ENCODE measurements at regions not wholly inside any gene's neighbourhood (a gene's known extent, or its start where the extent isn't known, plus 50 kb on each side); places are given as distances from the start of the nearest gene placed in this dataset.
A peak's percentile ranks its signal among the peaks of the same experiment; 100 is the strongest.

DNA sequence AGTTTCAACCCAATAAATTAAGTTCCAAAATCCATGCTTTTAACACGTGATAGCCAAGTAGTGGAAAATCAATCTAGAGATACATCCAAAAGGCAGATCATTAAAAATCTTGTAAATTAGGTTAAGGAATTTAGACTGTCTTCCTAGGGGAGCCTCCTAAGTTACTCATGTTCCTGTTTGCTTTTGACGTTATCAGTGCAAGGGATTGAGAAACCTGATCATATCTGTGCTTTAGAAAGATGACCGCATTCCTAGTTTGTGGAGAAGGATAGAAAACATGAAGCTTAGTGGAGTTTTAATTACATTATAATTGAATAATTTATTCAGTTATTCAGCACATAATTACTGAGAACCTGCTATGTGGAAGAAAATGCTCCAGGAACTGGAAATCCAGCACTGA, 251.0 kb upstream of the ARGLU1 start:
- 94% methylated on average over 3 of the region's 3 CpGs for WGBS
- no peak overlapping the region for H3K4me3 ChIP-seq (ENCODE audit: low read length in 2 of 2)
- H3K9me3 ChIP-seq (ENCODE audit: control insufficient read depth in 2 of 2, insufficient read depth in 1 of 2, low read length in 1 of 2) = no peaks in the 10 kb centered on the region
- no peaks in the 10 kb centered on the region for H3K36me3 ChIP-seq (ENCODE audit: control insufficient read depth in 2 of 2, insufficient read depth in 2 of 2, low read length in 1 of 2)
- H3K27ac ChIP-seq (ENCODE audit: low read depth in 1 of 2, low read length in 1 of 2) = no peak overlapping the region
- no peaks in the 10 kb centered on the region for H3K27me3 ChIP-seq (ENCODE audit: control insufficient read depth in 2 of 2, insufficient read depth in 1 of 2, low read length in 1 of 2)
- DNase-seq (ENCODE audit: low read depth in 6 of 9, low spot score in 9 of 9) = no peak
- no peaks in the 10 kb centered on the region for H3K4me1 ChIP-seq (ENCODE audit: control insufficient read depth in 2 of 2, insufficient read depth in 2 of 2, low read length in 2 of 2)

DNA sequence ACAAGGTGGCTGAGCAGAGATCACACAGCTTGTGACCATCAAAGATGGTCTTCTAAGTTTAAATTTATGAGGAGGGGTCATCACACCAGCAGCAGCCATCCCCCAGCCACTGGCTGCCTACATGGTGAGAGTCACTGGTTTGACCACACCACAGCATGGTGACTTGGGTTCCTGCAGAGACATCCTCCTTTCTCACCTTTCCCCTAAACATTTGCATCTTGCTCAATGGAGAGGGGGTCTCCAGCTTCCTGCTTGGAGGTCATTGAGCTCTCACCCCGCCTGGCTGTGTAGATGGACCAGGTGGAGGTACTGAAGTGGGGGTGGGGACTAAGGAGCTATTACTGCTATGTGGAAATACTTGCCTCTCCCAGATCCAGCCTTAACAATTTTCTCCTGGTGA, 247.6 kb upstream of the ARGLU1 start:
- no peak overlapping the region for H3K27ac ChIP-seq (ENCODE audit: low read depth in 1 of 2, low read length in 1 of 2)
- DNase-seq (ENCODE audit: low read depth in 6 of 9, low spot score in 9 of 9) = no peak
- WGBS = 77% methylated on average over 1 of the region's 1 CpG
- H3K9me3 ChIP-seq (ENCODE audit: control insufficient read depth in 2 of 2, insufficient read depth in 1 of 2, low read length in 1 of 2) = no peaks in the 10 kb centered on the region
- H3K27me3 ChIP-seq (ENCODE audit: control insufficient read depth in 2 of 2, insufficient read depth in 1 of 2, low read length in 1 of 2) = no peaks in the 10 kb centered on the region
- H3K4me1 ChIP-seq (ENCODE audit: control insufficient read depth in 2 of 2, insufficient read depth in 2 of 2, low read length in 2 of 2) = no peaks in the 10 kb centered on the region
- H3K36me3 ChIP-seq (ENCODE audit: control insufficient read depth in 2 of 2, insufficient read depth in 2 of 2, low read length in 1 of 2) = no peaks in the 10 kb centered on the region
- H3K4me3 ChIP-seq (ENCODE audit: low read length in 2 of 2) = no peak overlapping the region

DNA sequence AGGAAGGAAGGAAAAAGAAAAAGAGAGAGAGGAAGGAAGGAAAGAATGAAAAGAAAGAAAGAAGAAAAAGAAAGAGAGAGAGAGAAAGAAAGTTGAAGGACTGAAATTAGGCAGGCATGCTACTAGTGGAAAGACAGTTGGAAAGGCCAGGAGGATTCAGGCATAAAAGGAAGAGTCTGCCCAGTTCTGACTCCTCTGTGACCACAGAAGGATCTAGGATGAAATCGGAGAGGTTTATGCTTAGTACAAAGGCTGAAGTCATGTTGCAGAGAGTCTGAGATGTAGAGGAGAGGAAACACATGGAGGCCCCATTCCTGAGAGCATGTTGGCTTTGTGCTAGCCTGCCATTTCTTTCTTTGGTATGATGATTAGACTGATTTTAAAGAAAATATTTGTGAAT, 246.5 kb upstream of the ARGLU1 start:
- Histone ChIP-seq H3K27me3 (ENCODE audit: control insufficient read depth in 2 of 2, insufficient read depth in 1 of 2, low read length in 1 of 2) (no peaks in the 10 kb centered on the region), H3K4me1 (ENCODE audit: control insufficient read depth in 2 of 2, insufficient read depth in 2 of 2, low read length in 2 of 2) (no peaks in the 10 kb centered on the region), H3K36me3 (ENCODE audit: control insufficient read depth in 2 of 2, insufficient read depth in 2 of 2, low read length in 1 of 2) (no peaks in the 10 kb centered on the region), H3K9me3 (ENCODE audit: control insufficient read depth in 2 of 2, insufficient read depth in 1 of 2, low read length in 1 of 2) (no peaks in the 10 kb centered on the region), H3K27ac (ENCODE audit: low read depth in 1 of 2, low read length in 1 of 2) (no peak overlapping the region), H3K4me3 (ENCODE audit: low read length in 2 of 2) (no peak overlapping the region)
- no peak for DNase-seq (ENCODE audit: low read depth in 6 of 9, low spot score in 9 of 9)
- WGBS = 28% methylated on average over 1 of the region's 1 CpG

DNA sequence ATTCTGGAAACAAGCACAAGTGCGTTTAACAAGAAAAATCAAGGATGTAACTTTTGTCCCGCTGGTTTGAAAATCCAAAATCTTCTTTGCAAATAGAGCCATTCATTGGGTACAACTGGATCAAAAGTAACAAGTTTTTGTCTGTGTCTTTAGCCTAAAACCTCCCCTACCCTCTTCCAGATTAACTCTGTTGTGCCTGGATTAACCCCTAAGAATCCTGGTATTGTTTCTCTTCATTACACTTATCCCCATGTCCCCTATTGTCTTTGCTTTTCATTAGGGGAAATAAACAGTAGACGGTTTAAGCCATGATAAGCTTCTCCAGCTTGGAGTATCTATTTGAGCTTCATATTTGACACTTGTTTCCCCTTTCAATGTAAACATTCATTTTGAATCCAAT, 242.1 kb upstream of the ARGLU1 start:
- Histone ChIP-seq H3K9me3 (ENCODE audit: control insufficient read depth in 2 of 2, insufficient read depth in 1 of 2, low read length in 1 of 2) (no peaks in the 10 kb centered on the region), H3K4me1 (ENCODE audit: control insufficient read depth in 2 of 2, insufficient read depth in 2 of 2, low read length in 2 of 2) (no peaks in the 10 kb centered on the region), H3K27ac (ENCODE audit: low read depth in 1 of 2, low read length in 1 of 2) (no peak overlapping the region), H3K36me3 (ENCODE audit: control insufficient read depth in 2 of 2, insufficient read depth in 2 of 2, low read length in 1 of 2) (no peaks in the 10 kb centered on the region), H3K4me3 (ENCODE audit: low read length in 2 of 2) (no peak overlapping the region), H3K27me3 (ENCODE audit: control insufficient read depth in 2 of 2, insufficient read depth in 1 of 2, low read length in 1 of 2) (no peaks in the 10 kb centered on the region)
- no peak for DNase-seq (ENCODE audit: low read depth in 6 of 9, low spot score in 9 of 9)
- 95% methylated on average over 3 of the region's 3 CpGs for WGBS

DNA sequence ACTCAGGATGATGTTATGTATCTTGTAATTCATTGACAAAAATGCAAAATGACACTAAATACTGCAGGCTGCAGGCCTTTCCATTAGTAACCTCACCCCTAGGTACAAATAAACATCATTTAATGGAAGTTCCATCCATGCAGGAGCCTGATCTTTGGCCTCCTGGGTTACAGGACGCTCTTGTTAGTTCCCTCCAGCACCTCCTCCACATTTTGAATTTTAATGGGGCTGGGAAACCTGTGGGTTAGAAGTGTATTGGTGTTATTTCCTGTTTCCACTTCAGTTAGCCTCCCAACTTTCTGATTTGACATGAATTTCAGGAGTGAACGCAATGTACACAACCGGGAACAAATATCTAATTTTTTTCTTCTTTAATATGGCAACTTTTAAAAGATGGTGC, 237.1 kb upstream of the ARGLU1 start:
- no peaks in the 10 kb centered on the region for H3K4me1 ChIP-seq (ENCODE audit: control insufficient read depth in 2 of 2, insufficient read depth in 2 of 2, low read length in 2 of 2)
- H3K27me3 ChIP-seq (ENCODE audit: control insufficient read depth in 2 of 2, insufficient read depth in 1 of 2, low read length in 1 of 2) = no peaks in the 10 kb centered on the region
- no peak for DNase-seq (ENCODE audit: low read depth in 6 of 9, low spot score in 9 of 9)
- H3K9me3 ChIP-seq (ENCODE audit: control insufficient read depth in 2 of 2, insufficient read depth in 1 of 2, low read length in 1 of 2) = no peaks in the 10 kb centered on the region
- no peak overlapping the region for H3K4me3 ChIP-seq (ENCODE audit: low read length in 2 of 2)
- no peak overlapping the region for H3K27ac ChIP-seq (ENCODE audit: low read depth in 1 of 2, low read length in 1 of 2)
- no peaks in the 10 kb centered on the region for H3K36me3 ChIP-seq (ENCODE audit: control insufficient read depth in 2 of 2, insufficient read depth in 2 of 2, low read length in 1 of 2)
- WGBS = 90% methylated on average over 3 of the region's 3 CpGs

DNA sequence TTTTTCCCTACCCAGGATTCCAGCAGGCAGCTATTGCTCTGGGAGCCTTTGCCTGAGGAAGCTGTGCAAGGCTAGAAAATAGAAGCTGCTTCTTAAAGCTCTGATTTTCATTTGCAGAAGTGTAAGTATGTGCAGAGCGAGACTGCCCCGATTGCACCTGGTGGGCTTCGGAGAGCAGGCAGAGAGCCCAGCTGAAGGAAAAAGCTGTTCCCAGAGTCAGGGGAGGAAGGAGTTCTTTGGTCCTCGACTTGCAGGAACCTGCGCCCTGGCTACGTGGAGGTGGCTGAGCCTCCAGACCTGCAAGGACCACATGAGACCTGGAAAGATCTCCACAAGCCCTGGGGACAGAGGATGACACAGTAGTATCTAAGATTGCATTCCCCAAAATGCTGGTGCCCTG, 235.0 kb upstream of the ARGLU1 start:
- 92% methylated on average over 6 of the region's 6 CpGs for WGBS
- H3K4me3 ChIP-seq (ENCODE audit: low read length in 2 of 2) = no peak overlapping the region
- H3K9me3 ChIP-seq (ENCODE audit: control insufficient read depth in 2 of 2, insufficient read depth in 1 of 2, low read length in 1 of 2) = peaks cover 0 to 2% of the 10 kb centered on the region in 2 donors
- no peak overlapping the region for H3K27ac ChIP-seq (ENCODE audit: low read depth in 1 of 2, low read length in 1 of 2)
- no peaks in the 10 kb centered on the region for H3K36me3 ChIP-seq (ENCODE audit: control insufficient read depth in 2 of 2, insufficient read depth in 2 of 2, low read length in 1 of 2)
- DNase-seq (ENCODE audit: low read depth in 6 of 9, low spot score in 9 of 9) = no peak
- no peaks in the 10 kb centered on the region for H3K4me1 ChIP-seq (ENCODE audit: control insufficient read depth in 2 of 2, insufficient read depth in 2 of 2, low read length in 2 of 2)
- H3K27me3 ChIP-seq (ENCODE audit: control insufficient read depth in 2 of 2, insufficient read depth in 1 of 2, low read length in 1 of 2) = no peaks in the 10 kb centered on the region

DNA sequence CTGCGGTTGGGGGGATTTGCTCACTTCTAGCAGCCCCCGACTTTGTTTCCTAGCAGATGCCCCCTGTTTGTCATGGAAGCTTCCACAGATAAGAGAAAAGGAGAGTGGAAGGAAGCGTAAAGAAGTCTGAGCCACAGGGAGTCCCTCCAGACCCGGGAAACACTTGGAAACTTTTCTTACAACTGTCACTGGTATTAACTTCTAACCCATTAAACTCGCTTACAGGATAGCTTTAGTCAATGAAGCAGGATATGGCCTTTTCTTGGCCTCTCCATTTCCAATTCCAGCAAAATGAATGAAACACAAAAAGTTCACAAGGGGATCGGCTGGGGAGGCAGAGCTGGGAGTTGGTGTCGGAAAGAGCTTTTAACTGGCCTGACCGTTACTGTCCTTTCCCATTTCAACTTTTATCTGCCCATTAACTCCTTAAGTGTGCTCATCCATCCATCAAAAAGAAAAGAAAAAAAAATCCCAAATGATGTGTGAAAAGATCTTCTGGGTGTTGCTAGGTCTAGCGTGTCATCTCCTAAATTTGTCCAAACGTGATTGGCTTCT, 231.9 kb upstream of the ARGLU1 start:
- WGBS = 85% methylated on average over 10 of the region's 10 CpGs
- H3K4me1 ChIP-seq (ENCODE audit: control insufficient read depth in 2 of 2, insufficient read depth in 2 of 2, low read length in 2 of 2) = no peaks in the 10 kb centered on the region
- no peak for DNase-seq (ENCODE audit: low read depth in 6 of 9, low spot score in 9 of 9)
- no peak overlapping the region for H3K4me3 ChIP-seq (ENCODE audit: low read length in 2 of 2)
- H3K27ac ChIP-seq (ENCODE audit: low read depth in 1 of 2, low read length in 1 of 2) = no peak overlapping the region
- H3K36me3 ChIP-seq (ENCODE audit: control insufficient read depth in 2 of 2, insufficient read depth in 2 of 2, low read length in 1 of 2) = no peaks in the 10 kb centered on the region
- H3K27me3 ChIP-seq (ENCODE audit: control insufficient read depth in 2 of 2, insufficient read depth in 1 of 2, low read length in 1 of 2) = no peaks in the 10 kb centered on the region
- peaks cover 0 to 3% of the 10 kb centered on the region in 2 donors for H3K9me3 ChIP-seq (ENCODE audit: control insufficient read depth in 2 of 2, insufficient read depth in 1 of 2, low read length in 1 of 2)

DNA sequence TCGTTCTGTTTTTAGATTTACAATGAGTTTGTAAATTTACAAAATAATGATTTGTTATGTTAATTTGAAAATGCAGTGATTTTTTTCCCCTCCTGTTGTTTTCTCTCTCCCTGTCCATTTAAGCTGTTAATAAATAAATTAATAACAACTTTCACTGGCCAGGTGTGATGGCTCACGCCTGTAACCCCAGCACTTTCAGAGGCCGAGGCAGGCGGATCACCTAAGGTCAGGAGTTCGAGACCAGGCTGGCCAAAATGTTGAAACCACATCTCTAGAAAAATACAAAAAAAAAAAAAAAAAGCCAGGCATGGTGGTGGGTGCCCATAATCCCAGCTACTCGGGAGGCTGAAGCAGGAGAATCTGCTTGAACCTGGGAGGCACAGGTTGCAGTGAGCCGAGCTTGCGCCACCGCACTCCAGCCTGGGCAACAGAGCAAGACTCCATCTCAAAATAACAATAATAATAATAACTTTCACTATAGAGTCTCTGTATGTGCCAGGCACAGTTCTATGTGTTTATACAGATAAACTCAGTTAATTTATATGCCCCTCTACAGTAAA, 229.2 kb upstream of the ARGLU1 start:
- no peaks in the 10 kb centered on the region for H3K4me1 ChIP-seq (ENCODE audit: control insufficient read depth in 2 of 2, insufficient read depth in 2 of 2, low read length in 2 of 2)
- no peaks in the 10 kb centered on the region for H3K36me3 ChIP-seq (ENCODE audit: control insufficient read depth in 2 of 2, insufficient read depth in 2 of 2, low read length in 1 of 2)
- 94% methylated on average over 9 of the region's 9 CpGs for WGBS
- no peak for DNase-seq (ENCODE audit: low read depth in 6 of 9, low spot score in 9 of 9)
- peaks cover 0 to 3% of the 10 kb centered on the region in 2 donors for H3K9me3 ChIP-seq (ENCODE audit: control insufficient read depth in 2 of 2, insufficient read depth in 1 of 2, low read length in 1 of 2)
- H3K4me3 ChIP-seq (ENCODE audit: low read length in 2 of 2) = no peak overlapping the region
- H3K27ac ChIP-seq (ENCODE audit: low read depth in 1 of 2, low read length in 1 of 2) = no peak overlapping the region
- H3K27me3 ChIP-seq (ENCODE audit: control insufficient read depth in 2 of 2, insufficient read depth in 1 of 2, low read length in 1 of 2) = no peaks in the 10 kb centered on the region

DNA sequence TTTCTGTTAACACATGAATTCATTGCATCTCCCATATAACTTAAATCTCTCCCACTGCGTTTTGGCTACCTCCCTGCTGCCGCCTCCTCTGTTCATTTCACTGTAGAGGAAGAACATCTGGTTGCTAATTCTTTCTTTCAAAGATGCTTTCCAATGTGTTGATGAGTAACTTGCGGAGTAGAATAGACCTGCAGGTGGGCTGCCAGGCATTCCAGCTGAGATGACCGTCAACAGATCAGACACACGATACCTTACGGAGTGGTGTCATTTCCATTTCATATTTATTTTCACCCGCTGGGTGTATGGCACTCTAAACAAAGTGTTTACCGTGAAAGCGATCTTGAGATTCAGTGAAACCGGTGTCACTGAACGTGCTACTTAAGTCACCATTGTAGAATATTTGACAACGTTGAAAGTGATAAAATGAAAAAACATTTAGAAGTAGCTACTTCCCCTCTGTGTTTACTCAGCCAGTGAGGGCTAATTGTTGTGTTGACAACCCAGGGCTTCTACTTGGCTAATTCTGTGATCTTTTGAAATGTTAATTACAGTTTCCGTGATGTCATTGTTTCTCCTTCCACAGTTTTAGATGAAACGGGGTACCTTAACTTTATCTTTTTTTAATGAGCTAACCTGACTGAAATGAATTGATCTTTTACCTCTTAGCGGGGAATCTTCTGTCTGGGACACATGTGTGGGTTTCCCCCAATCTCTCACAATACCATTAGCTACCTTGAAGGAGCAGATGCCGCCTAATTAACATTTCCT, 228.5 kb upstream of the ARGLU1 start:
- H3K36me3 ChIP-seq (ENCODE audit: control insufficient read depth in 2 of 2, insufficient read depth in 2 of 2, low read length in 1 of 2) = no peaks in the 10 kb centered on the region
- 62% methylated on average over 16 of the region's 16 CpGs for WGBS
- H3K27ac ChIP-seq (ENCODE audit: low read depth in 1 of 2, low read length in 1 of 2) = no peak overlapping the region
- peaks cover 0 to 3% of the 10 kb centered on the region in 2 donors for H3K9me3 ChIP-seq (ENCODE audit: control insufficient read depth in 2 of 2, insufficient read depth in 1 of 2, low read length in 1 of 2)
- no peaks in the 10 kb centered on the region for H3K27me3 ChIP-seq (ENCODE audit: control insufficient read depth in 2 of 2, insufficient read depth in 1 of 2, low read length in 1 of 2)
- no peaks in the 10 kb centered on the region for H3K4me1 ChIP-seq (ENCODE audit: control insufficient read depth in 2 of 2, insufficient read depth in 2 of 2, low read length in 2 of 2)
- no peak for DNase-seq (ENCODE audit: low read depth in 6 of 9, low spot score in 9 of 9)
- peak overlapping the region in 1 of 2 donors; percentile 17 for H3K4me3 ChIP-seq (ENCODE audit: low read length in 2 of 2)
